ENCODE measurements at regions not wholly inside any gene's neighbourhood (a gene's known extent, or its start where the extent isn't known, plus 50 kb on each side); places are given as distances from the start of the nearest gene placed in this dataset.

DNA sequence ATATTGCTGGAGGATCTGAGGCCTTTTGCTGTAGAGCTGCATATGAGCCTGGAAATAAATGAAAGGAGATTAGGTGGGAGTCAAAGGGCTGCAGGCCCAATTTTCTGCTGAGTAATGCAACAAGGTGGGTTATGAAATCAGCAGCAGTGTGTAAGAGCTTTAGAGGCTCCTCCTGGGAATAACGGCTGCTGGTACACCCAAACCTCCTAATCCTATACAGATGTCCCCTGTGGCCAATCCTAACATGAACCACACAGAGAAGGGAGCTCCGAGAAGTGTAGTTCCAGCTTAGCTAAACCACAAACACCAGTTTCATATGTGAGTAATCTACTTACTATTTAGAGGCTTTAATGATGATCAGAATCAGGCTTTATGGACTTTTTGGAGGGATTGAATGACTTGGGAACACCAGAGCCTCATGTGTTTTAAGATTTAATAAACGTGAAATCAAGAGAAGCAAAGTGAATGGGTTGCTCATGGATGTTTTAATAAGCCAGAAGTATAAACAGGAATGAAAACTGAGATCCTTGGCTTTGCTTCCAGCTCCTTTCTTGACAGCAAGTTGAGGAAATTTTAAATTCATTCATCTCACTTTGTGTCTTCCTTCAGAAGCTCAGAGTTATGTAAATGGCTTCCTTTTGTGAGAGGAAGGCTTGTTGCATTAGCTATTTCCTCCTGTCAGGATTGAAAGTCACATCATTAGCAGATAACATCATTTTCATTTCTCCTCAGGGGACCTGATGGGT, 437.5 kb downstream of the TMEM232 start:
- Histone ChIP-seq H3K27me3 (ENCODE audit: insufficient read depth, poor library complexity, severe bottlenecking) (no peaks in the 10 kb centered on the region), H3K4me1 (ENCODE audit: insufficient read depth, poor library complexity, severe bottlenecking) (no peaks in the 10 kb centered on the region), H3K27ac (ENCODE audit: poor library complexity, severe bottlenecking) (no peak overlapping the region), H3K36me3 (ENCODE audit: low read depth) (no peaks in the 10 kb centered on the region), H3K9me3 (ENCODE audit: severe bottlenecking) (no peaks in the 10 kb centered on the region), H3K4me3 (ENCODE audit: severe bottlenecking) (no peak overlapping the region)
- TF ChIP-seq CTCF (IDR thresholded peaks at IDR 0.05; ENCODE audit: poor library complexity, severe bottlenecking), result no peak
- ATAC-seq (ENCODE audit: low read depth), result no peak
- no peak for DNase-seq (ENCODE audit: low spot score)

DNA sequence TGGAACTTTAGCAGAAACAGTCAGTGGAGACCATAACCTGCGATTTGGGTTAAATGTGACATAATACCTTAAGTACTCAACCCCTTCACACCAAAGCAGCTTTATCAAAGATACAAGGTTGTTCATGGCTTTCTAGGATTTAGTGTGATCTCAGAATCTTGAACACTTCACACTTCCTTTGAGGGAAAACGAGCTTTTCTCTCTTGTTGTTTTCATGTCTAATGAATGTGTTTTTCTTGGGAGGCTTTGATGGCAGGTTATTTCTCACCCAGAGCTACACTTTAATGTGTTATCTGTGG, 437.0 kb downstream of the TMEM232 start:
- no peaks in the 10 kb centered on the region for H3K27me3 ChIP-seq (ENCODE audit: insufficient read depth, poor library complexity, severe bottlenecking)
- H3K9me3 ChIP-seq (ENCODE audit: severe bottlenecking), result no peaks in the 10 kb centered on the region
- DNase-seq (ENCODE audit: low spot score) (no peak), ATAC-seq (ENCODE audit: low read depth) (no peak)
- no peak for TF ChIP-seq CTCF (IDR thresholded peaks at IDR 0.05; ENCODE audit: poor library complexity, severe bottlenecking)
- no peaks in the 10 kb centered on the region for H3K36me3 ChIP-seq (ENCODE audit: low read depth)
- H3K4me3 ChIP-seq (ENCODE audit: severe bottlenecking), result no peak overlapping the region
- no peaks in the 10 kb centered on the region for H3K4me1 ChIP-seq (ENCODE audit: insufficient read depth, poor library complexity, severe bottlenecking)
- H3K27ac ChIP-seq (ENCODE audit: poor library complexity, severe bottlenecking), result no peak overlapping the region

DNA sequence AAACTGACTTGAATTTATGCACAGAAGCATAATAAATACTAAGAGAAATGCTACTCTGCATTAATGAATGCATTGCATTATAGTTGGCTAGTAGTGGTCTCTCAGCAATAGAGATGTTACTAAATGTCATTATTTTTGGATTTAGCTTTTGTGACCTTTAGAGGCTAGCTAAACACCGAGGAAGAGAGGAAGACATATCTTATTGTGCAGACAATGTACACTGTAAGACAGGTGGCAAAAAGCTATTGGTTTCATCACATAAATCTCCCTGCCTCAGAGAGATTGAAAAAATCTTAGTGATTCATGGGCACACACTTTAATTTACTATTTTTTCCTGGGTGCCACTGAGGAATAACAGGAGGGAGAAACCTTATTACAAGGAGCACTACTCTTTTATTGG, 435.9 kb downstream of the TMEM232 start:
- H3K4me1 ChIP-seq (ENCODE audit: insufficient read depth, poor library complexity, severe bottlenecking), result no peaks in the 10 kb centered on the region
- no peaks in the 10 kb centered on the region for H3K27me3 ChIP-seq (ENCODE audit: insufficient read depth, poor library complexity, severe bottlenecking)
- TF ChIP-seq CTCF (IDR thresholded peaks at IDR 0.05; ENCODE audit: poor library complexity, severe bottlenecking), result no peak
- DNase-seq (ENCODE audit: low spot score) (no peak), ATAC-seq (ENCODE audit: low read depth) (no peak)
- no peaks in the 10 kb centered on the region for H3K9me3 ChIP-seq (ENCODE audit: severe bottlenecking)
- H3K27ac ChIP-seq (ENCODE audit: poor library complexity, severe bottlenecking), result no peak overlapping the region
- H3K36me3 ChIP-seq (ENCODE audit: low read depth), result no peaks in the 10 kb centered on the region
- no peak overlapping the region for H3K4me3 ChIP-seq (ENCODE audit: severe bottlenecking)

DNA sequence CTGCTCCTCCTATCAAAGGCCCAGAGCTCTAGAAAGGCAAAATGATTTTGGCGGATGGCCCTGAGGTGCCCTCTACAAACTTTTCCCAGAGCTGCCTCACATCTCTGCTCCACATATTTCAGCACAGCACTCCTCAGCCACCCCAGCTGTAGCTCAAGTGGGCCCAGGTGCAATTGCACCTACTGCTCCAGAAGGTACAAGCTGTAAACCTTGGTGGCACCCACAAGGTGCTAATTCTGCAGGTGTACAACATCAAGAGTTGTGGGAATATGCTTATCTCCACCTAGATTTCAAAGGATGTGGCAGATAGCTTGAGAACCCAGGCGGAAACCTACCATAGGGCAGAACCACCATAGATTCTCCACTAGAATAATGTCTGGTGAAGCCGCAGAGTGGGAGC, 432.2 kb downstream of the TMEM232 start:
- Histone ChIP-seq H3K4me1 (ENCODE audit: insufficient read depth, poor library complexity, severe bottlenecking) (no peaks in the 10 kb centered on the region), H3K36me3 (ENCODE audit: low read depth) (no peaks in the 10 kb centered on the region), H3K4me3 (ENCODE audit: severe bottlenecking) (no peak overlapping the region), H3K9me3 (ENCODE audit: severe bottlenecking) (no peaks in the 10 kb centered on the region), H3K27ac (ENCODE audit: poor library complexity, severe bottlenecking) (no peak overlapping the region), H3K27me3 (ENCODE audit: insufficient read depth, poor library complexity, severe bottlenecking) (no peaks in the 10 kb centered on the region)
- ATAC-seq (ENCODE audit: low read depth) (no peak), DNase-seq (ENCODE audit: low spot score) (no peak)
- TF ChIP-seq CTCF (IDR thresholded peaks at IDR 0.05; ENCODE audit: poor library complexity, severe bottlenecking), result no peak

DNA sequence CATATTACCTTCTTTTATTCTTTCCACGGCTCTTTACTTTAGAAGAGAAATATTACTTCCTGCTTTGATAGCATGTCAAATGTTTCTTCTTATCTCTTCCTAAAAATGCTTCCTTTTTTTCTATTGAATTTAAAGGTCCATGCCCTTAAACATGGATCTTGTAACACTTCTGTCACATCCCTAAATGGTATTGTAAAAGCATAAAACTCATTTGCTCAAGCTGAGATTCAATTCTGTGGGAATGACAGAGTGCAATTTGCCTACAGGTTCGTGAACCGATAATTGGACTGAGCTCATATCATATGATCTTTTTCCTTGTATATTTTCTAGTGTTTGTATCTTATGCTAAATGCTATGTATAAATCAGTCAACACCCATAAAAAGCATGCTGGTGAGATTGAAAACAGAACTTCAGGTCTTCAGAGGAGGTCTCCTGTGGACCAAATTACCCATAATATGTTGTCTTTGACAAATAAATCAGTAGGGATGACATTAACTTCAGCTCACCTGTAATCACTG, 429.3 kb downstream of the TMEM232 start:
- H3K27me3 ChIP-seq (ENCODE audit: insufficient read depth, poor library complexity, severe bottlenecking), result no peaks in the 10 kb centered on the region
- no peak overlapping the region for H3K4me3 ChIP-seq (ENCODE audit: severe bottlenecking)
- no peak for TF ChIP-seq CTCF (IDR thresholded peaks at IDR 0.05; ENCODE audit: poor library complexity, severe bottlenecking)
- no peaks in the 10 kb centered on the region for H3K36me3 ChIP-seq (ENCODE audit: low read depth)
- DNase-seq (ENCODE audit: low spot score) (no peak), ATAC-seq (ENCODE audit: low read depth) (no peak)
- H3K9me3 ChIP-seq (ENCODE audit: severe bottlenecking), result no peaks in the 10 kb centered on the region
- no peaks in the 10 kb centered on the region for H3K4me1 ChIP-seq (ENCODE audit: insufficient read depth, poor library complexity, severe bottlenecking)
- no peak overlapping the region for H3K27ac ChIP-seq (ENCODE audit: poor library complexity, severe bottlenecking)

Data from RWPE2 (cell line).